Left lung (tissue), 4 donors: ENCODE measurements at regions not wholly inside any gene's neighbourhood (a gene's known extent, or its start where the extent isn't known, plus 50 kb on each side); places are given as distances from the start of the nearest gene placed in this dataset.
"Not testable (repeated sequence)": the region's sequence is repeated elsewhere in the genome, so short reads cannot be mapped to it uniquely, and the experiment has no call there.

Experiments
- ATAC-seq: fragments of 200-7000 bp; cut with Tn5 transposase; one replicate; pipeline ENCODE4 v1.9.1; 2020; ENCODE audit warnings: moderate library complexity
- DNase-seq, 4 donors: peaks; one replicate each; pipeline ENCODE4 v3.0.0-alpha.2; 2013 to 2020
- H3K27ac ChIP-seq, 2 donors: fragments of 200-600 bp; sonication (generic) in 1 of 2; one replicate each; pipeline versions ENCODE4 v1.5.0 to v1.8.0; 2020 to 2021
- H3K27me3 ChIP-seq, 2 donors: fragments of 200-600 bp; sonication (generic) in 1 of 2; one replicate each; pipeline versions ENCODE4 v1.5.0 to v1.8.0; 2020 to 2021
- H3K36me3 ChIP-seq, 2 donors: fragments of 200-600 bp; sonication (generic) in 1 of 2; one replicate each; pipeline versions ENCODE4 v1.5.0 to v1.8.0; 2020 to 2021
- H3K4me1 ChIP-seq, 2 donors: fragments of 200-600 bp; one replicate each; pipeline ENCODE4 v1.8.0; 2021
- H3K4me3 ChIP-seq, 2 donors: fragments of 200-600 bp; sonication (generic) in 1 of 2; one replicate each; pipeline versions ENCODE4 v1.5.0 to v1.8.0; 2020 to 2021; ENCODE audit warnings: mild to moderate bottlenecking in 1 of 2
- H3K9me3 ChIP-seq, 2 donors: fragments of 200-600 bp; sonication (generic) in 1 of 2; one replicate each; pipeline versions ENCODE4 v1.5.0 to v1.8.0; 2020 to 2021
- intact Hi-C, 2 donors: fragments of 100-400 bp; cut with DNase I; formaldehyde crosslinking; loops; one replicate each; pipeline versions ENCODE4 v1.11.2 to v1.14.2; 2022
- TF ChIP-seq, protein P1 (sequence below), 2 donors: fragments of 200-600 bp; sonication (generic) in 1 of 2; IDR thresholded peaks; one replicate each; pipeline versions ENCODE4 v1.5.0 to v1.8.0; 2021; ENCODE audit warnings: antibody characterized with exemption in 2 of 2
- donor health status: DM: no; HTN: yes; CAD: no.
- donor health status: DM: no; HTN: no; CAD: no.

DNA sequence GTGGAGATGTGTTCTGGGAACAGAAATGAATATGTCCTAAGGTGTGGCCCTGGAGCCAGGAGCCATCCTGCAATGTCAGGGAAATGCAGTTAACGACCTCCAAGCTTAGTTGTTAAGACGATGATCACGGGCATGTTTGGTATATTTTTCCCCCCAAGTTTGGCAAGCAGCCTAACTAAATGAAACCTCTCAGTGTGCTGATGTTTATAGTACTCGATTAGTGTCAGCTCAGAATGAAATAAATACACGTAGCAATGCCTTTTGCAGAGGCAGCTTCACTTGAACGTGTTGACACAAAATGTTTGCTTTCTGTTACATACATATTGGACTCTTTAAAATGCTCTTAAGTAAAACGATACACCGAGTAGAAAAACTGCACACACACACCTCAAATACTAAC, 76.2 kb upstream of the OLIG3 start:
- DNase-seq (peak in 2 of 4 donors; percentile 15 to 44), ATAC-seq (no peak)
- TF ChIP-seq, protein P1, sequence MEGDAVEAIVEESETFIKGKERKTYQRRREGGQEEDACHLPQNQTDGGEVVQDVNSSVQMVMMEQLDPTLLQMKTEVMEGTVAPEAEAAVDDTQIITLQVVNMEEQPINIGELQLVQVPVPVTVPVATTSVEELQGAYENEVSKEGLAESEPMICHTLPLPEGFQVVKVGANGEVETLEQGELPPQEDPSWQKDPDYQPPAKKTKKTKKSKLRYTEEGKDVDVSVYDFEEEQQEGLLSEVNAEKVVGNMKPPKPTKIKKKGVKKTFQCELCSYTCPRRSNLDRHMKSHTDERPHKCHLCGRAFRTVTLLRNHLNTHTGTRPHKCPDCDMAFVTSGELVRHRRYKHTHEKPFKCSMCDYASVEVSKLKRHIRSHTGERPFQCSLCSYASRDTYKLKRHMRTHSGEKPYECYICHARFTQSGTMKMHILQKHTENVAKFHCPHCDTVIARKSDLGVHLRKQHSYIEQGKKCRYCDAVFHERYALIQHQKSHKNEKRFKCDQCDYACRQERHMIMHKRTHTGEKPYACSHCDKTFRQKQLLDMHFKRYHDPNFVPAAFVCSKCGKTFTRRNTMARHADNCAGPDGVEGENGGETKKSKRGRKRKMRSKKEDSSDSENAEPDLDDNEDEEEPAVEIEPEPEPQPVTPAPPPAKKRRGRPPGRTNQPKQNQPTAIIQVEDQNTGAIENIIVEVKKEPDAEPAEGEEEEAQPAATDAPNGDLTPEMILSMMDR (IDR thresholded peaks at IDR 0.05): no peak
- Histone ChIP-seq H3K9me3 (no peaks in the 10 kb centered on the region), H3K4me3 (no peak overlapping the region), H3K4me1 (no peaks in the 10 kb centered on the region), H3K36me3 (no peaks in the 10 kb centered on the region), H3K27me3 (peaks cover 0 to 38% of the 10 kb centered on the region in 2 donors), H3K27ac (no peak overlapping the region)
- intact Hi-C loops: no loop called here

DNA sequence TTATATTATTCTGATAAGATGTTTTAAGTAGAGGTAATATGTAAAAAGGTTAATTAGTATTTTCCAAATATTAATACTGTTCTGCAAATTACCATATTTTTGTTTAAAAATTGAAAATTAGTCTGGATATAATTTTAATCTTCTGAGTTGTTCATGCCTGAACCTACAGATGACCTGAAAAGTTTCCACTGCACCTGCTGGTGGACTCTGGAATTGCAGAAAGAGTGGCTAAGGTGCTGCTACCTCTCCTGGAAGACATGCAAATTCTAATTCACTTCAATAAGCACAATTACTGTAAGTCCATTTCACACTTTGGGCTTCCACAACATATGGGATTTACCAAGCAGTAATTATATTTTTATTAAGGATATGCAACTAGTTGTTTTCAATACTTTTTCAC, 77.7 kb upstream of the OLIG3 start:
- TF ChIP-seq, protein P1 (IDR thresholded peaks at IDR 0.05): peak; percentile 38 to 63
- Histone ChIP-seq H3K27ac (no peak overlapping the region), H3K9me3 (no peaks in the 10 kb centered on the region), H3K36me3 (no peaks in the 10 kb centered on the region), H3K4me1 (no peaks in the 10 kb centered on the region), H3K4me3 (no peak overlapping the region), H3K27me3 (peaks cover 0 to 41% of the 10 kb centered on the region in 2 donors)
- DNase-seq: no peak
- ATAC-seq: no peak
- intact Hi-C loops: no loop called here

DNA sequence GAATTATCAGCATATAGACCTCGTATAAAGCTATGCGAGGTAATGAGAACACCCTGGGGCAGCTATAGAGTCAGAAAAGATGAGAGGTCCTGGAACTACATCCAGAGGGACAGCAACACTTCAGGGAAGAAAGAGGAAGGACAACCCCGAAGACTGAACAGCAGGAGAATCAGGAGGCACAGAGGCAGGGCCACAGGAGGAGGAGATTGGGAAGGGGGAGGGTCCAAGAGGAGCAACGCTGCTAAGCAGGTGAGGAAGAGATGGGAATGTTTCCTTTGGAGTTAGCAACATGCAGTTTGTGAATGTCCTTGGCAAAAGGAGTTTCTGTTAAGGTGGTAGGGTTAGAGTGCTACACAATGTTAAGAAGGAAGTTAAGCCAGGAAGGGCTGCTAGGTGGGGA, 79.5 kb upstream of the OLIG3 start:
- Histone ChIP-seq H3K27ac (no peak overlapping the region), H3K4me1 (no peaks in the 10 kb centered on the region), H3K27me3 (peaks cover 0 to 30% of the 10 kb centered on the region in 2 donors), H3K9me3 (no peaks in the 10 kb centered on the region), H3K4me3 (no peak overlapping the region), H3K36me3 (no peaks in the 10 kb centered on the region)
- intact Hi-C loops: no loop called here
- no peak for ATAC-seq
- TF ChIP-seq, protein P1 (IDR thresholded peaks at IDR 0.05): no peak
- no peak for DNase-seq

DNA sequence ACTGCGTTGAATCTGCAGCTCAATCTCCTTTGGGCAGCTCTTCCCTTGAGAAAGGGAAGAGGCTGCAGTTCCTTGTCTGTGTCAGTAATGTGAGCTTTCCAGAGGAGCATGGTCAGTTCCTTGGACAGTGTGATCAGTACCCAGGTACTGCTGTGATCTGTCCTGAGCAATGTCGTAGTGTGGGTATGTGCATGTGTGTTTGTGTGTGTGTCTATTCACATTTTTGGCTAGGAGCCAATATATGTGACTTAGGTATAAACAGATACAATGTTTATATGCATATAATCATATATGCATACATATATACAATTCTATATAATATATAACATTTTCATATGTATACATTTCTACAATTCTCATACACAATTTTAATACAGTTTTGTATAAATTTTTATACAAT, 85.4 kb upstream of the OLIG3 start:
- TF ChIP-seq, protein P1 (IDR thresholded peaks at IDR 0.05): no peak

DNA sequence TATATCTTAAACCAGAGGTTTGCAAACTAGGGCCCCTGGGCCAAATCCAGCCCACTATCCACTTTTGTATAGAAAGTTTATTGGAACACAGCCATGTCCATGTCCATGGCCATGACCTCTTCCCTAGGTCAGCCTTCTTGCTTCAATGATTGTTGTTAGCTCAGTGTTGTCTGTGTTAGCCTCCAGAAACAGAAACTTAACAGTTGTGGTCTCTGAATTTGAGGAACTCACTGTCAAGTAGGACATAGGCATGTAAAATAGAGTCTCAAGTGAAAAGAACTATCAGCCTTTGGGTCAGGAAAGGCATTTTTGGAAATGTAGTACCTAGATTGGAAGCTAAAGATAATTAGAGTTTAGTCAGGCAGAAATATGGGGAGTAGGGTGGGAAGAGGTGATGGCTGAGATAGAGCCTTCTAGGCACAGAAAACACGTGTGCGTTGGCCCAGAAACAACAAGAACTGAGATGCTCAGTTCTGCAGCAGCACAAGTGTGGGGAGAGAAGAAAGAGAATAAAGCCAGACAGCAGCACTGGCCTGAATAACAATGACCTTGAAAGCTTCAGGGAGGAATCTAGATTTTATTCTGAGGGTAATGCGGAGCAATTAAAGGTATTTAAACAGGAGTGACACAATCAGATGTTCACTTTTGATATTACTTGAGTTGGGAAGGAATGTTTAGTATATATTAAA, 87.0 kb upstream of the OLIG3 start:
- Histone ChIP-seq H3K27ac (no peak overlapping the region), H3K9me3 (no peaks in the 10 kb centered on the region), H3K4me1 (no peaks in the 10 kb centered on the region), H3K36me3 (no peaks in the 10 kb centered on the region), H3K4me3 (no peak overlapping the region), H3K27me3 (no peaks in the 10 kb centered on the region)
- DNase-seq: no peak
- intact Hi-C loops: no loop called here
- no peak for ATAC-seq
- TF ChIP-seq, protein P1 (IDR thresholded peaks at IDR 0.05): no peak

More for the DNA sequence above, 85.4 kb upstream of the OLIG3 start:
- Histone ChIP-seq H3K27ac (no peak overlapping the region), H3K27me3 (peaks cover 0 to 9% of the 10 kb centered on the region in 2 donors), H3K4me1 (no peaks in the 10 kb centered on the region), H3K36me3 (no peaks in the 10 kb centered on the region), H3K4me3 (no peak overlapping the region), H3K9me3 (no peaks in the 10 kb centered on the region)
- intact Hi-C loops: no loop called here
- DNase-seq: no peak
- no peak for ATAC-seq

DNA sequence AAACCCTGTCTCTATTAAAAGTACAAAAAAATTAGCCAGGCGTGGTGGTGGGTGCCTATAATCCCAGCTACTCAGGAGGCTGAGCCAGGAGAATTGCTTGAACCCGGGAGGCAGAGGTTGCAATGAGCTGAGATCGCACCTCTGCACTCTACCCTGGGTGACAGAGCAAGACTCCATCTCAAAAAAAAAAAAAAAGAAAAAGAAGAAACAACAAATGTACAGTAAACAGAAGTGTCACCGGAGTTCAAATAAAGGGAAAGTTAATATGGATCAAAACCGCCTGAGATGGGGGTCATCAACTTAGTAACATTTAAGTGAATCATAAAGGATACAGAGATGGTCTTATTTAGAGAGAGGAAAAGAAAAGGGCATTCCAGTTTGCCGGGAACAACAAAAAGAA, 89.3 kb upstream of the OLIG3 start:
- ATAC-seq, H3K27me3 ChIP-seq, H3K4me1 ChIP-seq, intact Hi-C loops, H3K36me3 ChIP-seq, H3K27ac ChIP-seq, H3K9me3 ChIP-seq, H3K4me3 ChIP-seq, DNase-seq: not testable (repeated sequence)
